ENCODE measurements at regions not wholly inside any gene's neighbourhood (a gene's known extent, or its start where the extent isn't known, plus 50 kb on each side); places are given as distances from the start of the nearest gene placed in this dataset.

DNA sequence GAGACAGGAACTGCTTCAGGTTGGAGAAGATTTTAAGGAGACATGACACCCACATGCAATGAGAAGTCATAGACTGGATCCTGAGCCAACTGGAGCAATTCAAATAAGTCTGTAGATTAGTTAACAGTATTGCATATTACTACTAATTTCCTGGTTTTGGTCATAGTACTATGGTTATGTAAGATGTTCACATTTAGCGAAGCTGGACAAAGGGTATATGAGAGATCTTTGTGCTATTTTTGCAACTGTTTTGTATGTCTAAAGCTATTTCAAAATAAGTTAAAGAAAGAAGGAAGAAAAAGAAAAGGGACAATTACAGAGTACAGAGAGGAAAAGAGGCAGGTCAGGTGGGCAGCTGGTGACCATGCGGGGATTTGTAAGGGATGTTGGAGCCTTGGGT, 116.5 kb upstream of the SVIL start:
- DNase-seq, result no peak
- Histone ChIP-seq H3K4me3 (no peak overlapping the region), H3K4me1 (peaks cover 0 to 21% (median 12%) of the 10 kb centered on the region in 4 donors), H3K27me3 (no peaks in the 10 kb centered on the region), H3K27ac (no peak overlapping the region), H3K36me3 (no peaks in the 10 kb centered on the region), H3K9me3 (no peaks in the 10 kb centered on the region)
- intact Hi-C loops (cut with DNase I; ENCODE audit: low total_unique reads), result no loop called here
- no peak for TF ChIP-seq CTCF (IDR thresholded peaks at IDR 0.05)

GRCh38 chr10:29749150-29749549, 114.4 kb upstream of the SVIL start:
- Histone ChIP-seq H3K27me3 (no peaks in the 10 kb centered on the region), H3K4me1 (peaks cover 0 to 25% (median 16%) of the 10 kb centered on the region in 4 donors), H3K9me3 (no peaks in the 10 kb centered on the region), H3K36me3 (no peaks in the 10 kb centered on the region), H3K4me3 (no peak overlapping the region), H3K27ac (no peak overlapping the region)
- intact Hi-C loops (cut with DNase I; ENCODE audit: low total_unique reads), result no loop called here
- no peak for TF ChIP-seq CTCF (IDR thresholded peaks at IDR 0.05)
- DNase-seq, result no peak

GRCh38 chr10:29748109-29748650, 113.4 kb upstream of the SVIL start:
- no peak for TF ChIP-seq CTCF (IDR thresholded peaks at IDR 0.05)
- no peak for DNase-seq
- Histone ChIP-seq H3K4me1 (peaks cover 0 to 25% (median 16%) of the 10 kb centered on the region in 4 donors), H3K27ac (no peak overlapping the region), H3K27me3 (no peaks in the 10 kb centered on the region), H3K4me3 (no peak overlapping the region), H3K36me3 (no peaks in the 10 kb centered on the region), H3K9me3 (no peaks in the 10 kb centered on the region)
- intact Hi-C loops (cut with DNase I; ENCODE audit: low total_unique reads), result no loop called here

GRCh38 chr10:29746080-29746797, 111.5 kb upstream of the SVIL start:
- Histone ChIP-seq H3K27me3 (no peaks in the 10 kb centered on the region), H3K9me3 (no peaks in the 10 kb centered on the region), H3K36me3 (no peaks in the 10 kb centered on the region), H3K4me3 (no peak overlapping the region), H3K27ac (peak overlapping the region; percentile 46 to 50), H3K4me1 (peaks cover 0 to 31% (median 16%) of the 10 kb centered on the region in 4 donors)
- no peak for TF ChIP-seq CTCF (IDR thresholded peaks at IDR 0.05)
- DNase-seq, result no peak
- intact Hi-C loops (cut with DNase I; ENCODE audit: low total_unique reads), result no loop called here

- H3K27ac ChIP-seq, result peak overlapping the region; percentile 65 to 74
- no peak overlapping the region for H3K4me3 ChIP-seq
- intact Hi-C loops (cut with DNase I; ENCODE audit: low total_unique reads), result no loop called here
- H3K4me1 ChIP-seq, result peaks cover 0 to 29% (median 12%) of the 10 kb centered on the region in 4 donors
- no peaks in the 10 kb centered on the region for H3K27me3 ChIP-seq
- no peaks in the 10 kb centered on the region for H3K36me3 ChIP-seq
- no peak for DNase-seq
- no peaks in the 10 kb centered on the region for H3K9me3 ChIP-seq
- TF ChIP-seq CTCF (IDR thresholded peaks at IDR 0.05), result no peak
Measured at GRCh38 chr10:29740981-29741545, 106.3 kb upstream of the SVIL start.
